K562 (cell line): ENCODE measurements at regions not wholly inside any gene's neighbourhood (a gene's known extent, or its start where the extent isn't known, plus 50 kb on each side); places are given as distances from the start of the nearest gene placed in this dataset.

ENCODE experiments used
- DPF2 ChIP-seq: fragments of 450-650 bp; IDR thresholded peaks from 2 replicates; pipeline ENCODE4 v1.6.1; 2016
- HNRNPL ChIP-seq: fragments of 200-400 bp; formaldehyde crosslinking; IDR thresholded peaks from 2 replicates; pipeline ENCODE4 v1.6.1; 2017; ENCODE audit warnings: low read depth, mild to moderate bottlenecking, low read length
- JUND ChIP-seq, 2 experiments: IDR thresholded peaks; 2 replicates in 1 of 2; 3 replicates in 1 of 2; pipeline ENCODE4 v1.6.1; 2011; ENCODE audit warnings: borderline replicate concordance in 2 of 2, low read depth in 2 of 2, low read length in 2 of 2, improper control_type of control experiment in 1 of 2, missing biosample characterization in 1 of 2, missing genetic modification characterization in 1 of 2, missing genetic modification reagents in 1 of 2
- POLR2A ChIP-seq: fragments of 450-650 bp; conservative IDR thresholded peaks from 2 replicates; pipeline ENCODE4 v1.6.1; 2016
- POLR2AphosphoS5 ChIP-seq: IDR thresholded peaks from 2 replicates; pipeline ENCODE4 v1.6.1; 2011; ENCODE audit warnings: mild to moderate bottlenecking, low read depth, low read length, moderate library complexity; ENCODE audit not compliant: control insufficient read depth, insufficient read depth
- RBM22 ChIP-seq: fragments of 200-400 bp; formaldehyde crosslinking; IDR thresholded peaks from 2 replicates; pipeline ENCODE4 v1.6.1; 2018; ENCODE audit warnings: low read length, low read depth; ENCODE audit not compliant: poor library complexity, severe bottlenecking
- ZBTB17 ChIP-seq: fragments of 450-650 bp; formaldehyde crosslinking; IDR thresholded peaks from 2 replicates; pipeline ENCODE4 v1.4.0; 2020; ENCODE audit warnings: mild to moderate bottlenecking
- ZNF175 ChIP-seq: fragments of 200-800 bp; sonication (Bioruptor generic); IDR thresholded peaks from 2 replicates; pipeline ENCODE4 v1.6.1; 2016; ENCODE audit warnings: low read depth, mild to moderate bottlenecking, missing genetic modification characterization, missing compliant biosample characterization
- ZNF212 ChIP-seq: fragments of 450-650 bp; formaldehyde crosslinking; IDR thresholded peaks from 2 replicates; pipeline ENCODE4 v1.4.0; 2020; ENCODE audit warnings: mild to moderate bottlenecking
- ZNF717 ChIP-seq: fragments of 250-450 bp; sonication (Bioruptor Pico); IDR thresholded peaks from 2 replicates; pipeline ENCODE4 v1.5.0; 2021

DNA sequence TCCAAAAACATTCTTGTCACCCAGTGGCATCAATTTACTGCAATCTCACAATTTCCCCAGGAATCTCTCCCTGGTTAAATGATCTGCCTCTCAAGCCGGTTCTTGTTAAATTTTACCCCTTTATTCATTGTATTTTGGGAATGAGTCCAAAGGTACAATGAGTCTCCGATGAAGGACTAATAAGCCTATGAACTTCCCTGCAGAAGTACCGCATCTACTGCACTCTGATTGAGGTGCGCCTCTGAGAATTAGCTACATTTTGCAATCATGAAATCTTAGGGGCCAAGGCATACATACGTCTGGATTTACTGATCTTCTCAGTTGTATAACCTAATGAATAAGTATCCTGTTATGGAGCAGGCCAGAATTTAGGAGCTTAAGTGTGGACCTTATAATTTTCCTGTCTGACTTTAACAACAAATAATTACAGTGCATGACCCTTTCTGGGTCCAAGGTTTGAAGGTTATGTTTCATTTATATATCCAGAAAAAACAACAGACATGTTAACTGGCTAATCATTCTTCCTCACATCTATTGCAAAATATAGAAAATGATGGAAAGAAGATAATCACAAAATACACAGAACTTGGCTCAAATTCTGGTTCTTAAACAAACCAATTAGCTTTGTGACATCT is 261.8 kb upstream of the NRXN1 start:
- TF ChIP-seq POLR2AphosphoS5 (no peak), POLR2A (no peak), ZNF175 (no peak), JUND (IDR thresholded peaks at IDR 0.05; ENCODE audit: borderline replicate concordance, low read depth, low read length) (no peak), JUND (tag; IDR thresholded peaks at IDR 0.05; ENCODE audit: borderline replicate concordance, low read depth, low read length) (no peak), HNRNPL (no peak), RBM22 (no peak), ZBTB17 (CRISPR knock-in tag) (no peak), ZNF717 (CRISPR knock-in tag) (no peak), DPF2 (no peak), ZNF212 (no peak)
